GM19324 (cell line): ENCODE measurements at regions not wholly inside any gene's neighbourhood (a gene's known extent, or its start where the extent isn't known, plus 50 kb on each side); places are given as distances from the start of the nearest gene placed in this dataset.
"Not testable (repeated sequence)": the region's sequence is repeated elsewhere in the genome, so short reads cannot be mapped to it uniquely, and the experiment has no call there.

Source experiments
- ATAC-seq: cut with Tn5 transposase; IDR thresholded peaks from one replicate; pipeline ENCODE4 v1.9.1; 2021; ENCODE audit warnings: mild to moderate bottlenecking, moderate library complexity; ENCODE audit not compliant: unreplicated experiment, low FRiP score

- no peak for ATAC-seq
Observed at GRCh38 chr2:64250063-64250462, 105.8 kb upstream of the PELI1 start.

- ATAC-seq: no peak
Observed at GRCh38 chr2:64250751-64251423, 106.7 kb upstream of the PELI1 start.

DNA sequence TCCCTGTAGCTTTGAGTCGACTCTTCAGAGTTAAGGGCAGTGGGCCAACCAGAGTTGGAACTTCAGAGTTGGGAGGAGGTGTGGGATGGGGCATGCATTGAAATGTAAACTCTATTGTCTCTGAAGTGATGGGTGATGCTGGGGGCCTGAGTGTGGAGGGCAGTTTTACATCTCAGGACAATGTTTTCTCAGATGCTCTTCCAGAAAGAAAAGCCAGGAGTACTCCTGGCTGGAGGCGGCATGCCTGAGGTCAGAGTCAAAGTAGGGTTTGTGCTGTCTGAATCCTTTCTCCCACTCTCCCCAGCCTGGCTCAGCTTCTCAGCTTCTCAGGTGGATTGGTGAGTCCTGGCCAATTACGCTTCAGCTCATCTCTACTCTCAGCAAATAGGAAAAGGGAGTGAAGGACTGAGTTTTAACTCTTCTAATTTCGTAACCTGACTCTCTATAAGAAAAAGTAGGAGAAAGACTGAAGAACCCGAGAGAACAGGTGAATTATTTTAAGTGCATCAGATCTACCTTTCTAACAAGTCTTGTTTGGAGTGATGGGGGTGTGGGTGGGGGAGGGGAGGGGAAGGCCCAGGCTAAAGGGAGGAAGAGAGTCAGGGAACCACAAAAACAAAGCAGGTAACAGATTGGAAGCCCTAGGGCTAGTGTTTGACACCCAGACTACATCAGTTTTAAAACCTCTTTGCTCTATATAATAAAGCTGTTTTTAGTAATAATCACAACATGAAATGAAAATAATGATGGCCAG, 107.5 kb upstream of the PELI1 start:
- ATAC-seq: no peak

DNA sequence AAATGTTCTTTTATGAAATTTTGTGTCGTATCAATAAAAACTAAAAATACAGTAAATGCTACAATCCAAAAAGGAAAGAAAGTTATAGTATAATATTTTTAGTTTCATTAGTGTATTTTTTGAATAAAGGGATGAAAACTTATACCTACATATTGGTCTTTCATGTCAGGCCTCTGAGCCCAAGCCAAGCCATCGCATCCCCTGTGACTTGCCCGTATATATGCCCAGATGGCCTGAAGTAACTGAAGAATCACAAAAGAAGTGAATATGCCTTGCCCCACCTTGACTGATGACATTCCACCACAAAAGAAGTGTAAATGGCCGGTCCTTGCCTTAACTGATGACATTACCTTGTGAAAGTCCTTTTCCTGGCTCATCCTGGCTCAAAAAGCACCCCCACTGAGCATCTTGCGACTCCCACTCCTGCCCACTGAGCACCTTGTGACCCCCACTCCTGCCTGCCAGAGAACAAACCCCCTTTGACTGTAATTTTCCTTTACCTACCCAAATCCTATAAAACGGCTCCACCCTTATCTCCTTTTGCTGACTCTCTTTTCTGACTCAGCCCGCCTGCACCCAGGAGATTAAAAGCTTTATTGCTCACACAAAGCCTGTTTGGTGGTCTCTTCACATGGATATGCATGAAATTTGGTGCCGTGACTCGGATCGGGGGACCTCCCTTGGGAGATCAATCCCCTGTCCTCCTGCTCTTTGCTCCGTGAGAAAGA, 108.2 kb upstream of the PELI1 start:
- ATAC-seq: not testable (repeated sequence)

GRCh38 chr2:64253421-64253820, 109.2 kb upstream of the PELI1 start:
- ATAC-seq: not testable (repeated sequence)

GRCh38 chr2:64258566-64258965, 114.3 kb upstream of the PELI1 start:
- no peak for ATAC-seq

- no peak for ATAC-seq
Observed at GRCh38 chr2:64259312-64259711, 115.1 kb upstream of the PELI1 start.

DNA sequence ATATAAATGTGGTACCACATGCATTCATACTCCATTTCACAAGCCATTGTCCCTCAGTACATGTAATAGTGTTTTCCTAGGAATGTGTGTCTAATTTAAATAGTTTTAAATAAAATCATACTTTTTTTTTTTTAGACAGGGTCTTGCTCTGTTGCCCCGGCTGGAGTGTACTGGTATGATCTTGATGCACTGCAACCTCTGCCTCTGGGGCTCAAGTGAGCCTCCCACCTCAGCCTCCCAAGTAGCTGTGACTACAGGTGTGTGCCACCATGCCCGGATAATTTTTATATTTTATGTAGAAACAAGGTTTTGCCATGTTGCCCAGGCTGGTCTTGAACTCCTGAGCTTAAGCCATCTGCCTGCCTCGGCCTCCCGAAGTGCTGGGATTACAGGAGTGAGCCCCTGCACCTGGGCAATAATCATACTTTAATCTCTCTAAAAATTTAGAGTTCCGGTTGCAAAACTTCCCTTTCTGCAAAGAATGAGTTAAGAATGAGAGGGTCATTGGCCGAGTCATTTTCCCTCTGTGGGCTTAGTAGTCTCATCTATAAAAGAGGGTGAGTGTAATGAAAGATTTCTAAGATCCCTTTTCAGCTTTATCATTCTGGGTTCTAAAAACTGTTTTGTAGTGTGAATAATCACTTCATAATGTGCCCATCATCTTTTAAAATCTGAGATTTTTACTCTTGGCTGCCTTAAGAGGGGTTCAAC, 116.0 kb upstream of the PELI1 start:
- ATAC-seq: no peak

DNA sequence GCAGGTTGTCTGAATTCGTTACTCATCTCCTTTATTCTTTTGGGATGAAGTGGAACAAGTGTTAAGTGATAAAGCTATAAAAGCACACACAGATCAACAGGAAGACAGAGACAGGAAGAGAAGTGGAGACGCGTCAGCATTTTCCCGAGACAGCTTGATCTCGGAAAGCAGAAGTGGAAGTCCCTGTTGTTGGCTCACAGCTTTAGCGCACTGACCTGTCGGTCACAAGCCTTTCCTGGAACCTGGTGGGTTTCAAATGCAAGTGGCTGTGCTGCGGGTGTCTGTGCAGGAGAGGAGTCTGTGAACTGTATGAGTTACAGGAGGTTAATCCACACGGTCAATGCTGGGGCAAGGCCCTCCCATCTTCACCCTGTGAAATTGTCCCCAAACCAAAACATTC, 116.6 kb upstream of the PELI1 start:
- peak; percentile 85 for ATAC-seq

- ATAC-seq: no peak
Observed at GRCh38 chr2:64262071-64262470, 117.9 kb upstream of the PELI1 start.

- ATAC-seq: no peak
Observed at GRCh38 chr2:64262816-64263215, 118.6 kb upstream of the PELI1 start.

GRCh38 chr2:64263315-64263714, 119.1 kb upstream of the PELI1 start:
- no peak for ATAC-seq

GRCh38 chr2:64267699-64268098, 123.5 kb upstream of the PELI1 start:
- no peak for ATAC-seq

- ATAC-seq: no peak
Observed at GRCh38 chr2:64268330-64269048, 124.3 kb upstream of the PELI1 start.

DNA sequence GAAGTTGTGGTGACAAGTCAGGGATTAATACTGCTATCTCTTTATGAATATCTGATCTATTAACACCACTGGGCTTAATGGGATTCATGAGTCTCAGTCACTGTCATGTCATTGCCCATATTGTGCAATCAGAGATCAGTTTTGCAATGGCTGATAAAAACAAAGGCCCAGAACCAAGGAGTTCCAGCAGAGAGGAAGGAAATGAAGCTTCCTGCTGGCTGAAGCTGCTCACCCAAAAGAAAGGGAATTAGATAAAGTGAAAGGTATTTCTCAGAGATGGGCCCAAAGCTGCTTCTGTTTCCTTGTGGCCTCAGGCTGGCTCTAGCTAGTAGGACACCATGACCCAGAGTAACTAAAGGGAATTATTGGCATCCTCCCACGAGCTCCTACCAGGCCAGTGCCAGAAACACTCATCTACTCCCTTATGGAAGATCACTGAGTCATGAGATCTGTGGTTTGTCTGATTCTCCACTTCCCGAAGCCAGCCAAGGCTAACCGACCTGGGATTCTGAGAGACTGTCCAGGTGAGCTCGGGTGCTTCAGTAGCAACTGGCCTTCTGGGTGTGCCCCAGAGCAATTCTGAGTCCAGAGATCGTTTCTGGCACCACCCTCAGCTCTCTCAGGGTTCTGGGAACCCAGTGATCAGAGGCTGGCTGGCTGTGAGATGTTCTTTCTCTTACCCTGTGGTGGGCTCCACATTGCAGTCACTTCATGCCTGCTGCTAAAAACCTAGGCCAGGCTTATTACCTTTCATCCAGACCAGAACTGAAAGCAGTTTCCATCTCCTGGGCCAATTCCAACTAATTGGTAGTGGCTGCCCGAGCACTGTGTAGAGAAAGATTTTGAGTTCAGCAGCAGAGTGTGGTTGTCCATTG, 129.5 kb upstream of the PELI1 start:
- no peak for ATAC-seq

GRCh38 chr2:64274399-64275173, 130.4 kb upstream of the PELI1 start:
- no peak for ATAC-seq

GRCh38 chr2:64275174-64275466, 130.9 kb upstream of the PELI1 start:
- no peak for ATAC-seq

- ATAC-seq: no peak
Observed at GRCh38 chr2:64276417-64277095, 132.3 kb upstream of the PELI1 start.
